GM23338 (cell line): ENCODE measurements at regions not wholly inside any gene's neighbourhood (a gene's known extent, or its start where the extent isn't known, plus 50 kb on each side); places are given as distances from the start of the nearest gene placed in this dataset.

ENCODE experiments used
- CTCF ChIP-seq, 2 experiments: fragments of 200-600 bp in 1 of 2; sonication (generic) in 1 of 2; conservative IDR thresholded peaks; 2 replicates each; pipeline versions ENCODE4 v1.5.1 to v1.6.1; 2016 to 2017; ENCODE audit warnings: antibody characterized with exemption in 2 of 2, low read depth in 2 of 2, mild to moderate bottlenecking in 2 of 2, moderate library complexity in 1 of 2
- EZH2phosphoT487 ChIP-seq: fragments of 200-600 bp; sonication (generic); IDR thresholded peaks from one replicate; pipeline ENCODE4 v1.8.1; 2018; ENCODE audit warnings: antibody characterized with exemption; ENCODE audit not compliant: unreplicated experiment

GRCh38 chrX:40964633-40965586, 120.3 kb upstream of the USP9X start:
- TF ChIP-seq EZH2phosphoT487 (no peak), CTCF (conservative IDR thresholded peaks at IDR 0.05; ENCODE audit: low read depth in 2 of 2) (no peak)
